OCI-LY7 (cell line): ENCODE measurements at regions not wholly inside any gene's neighbourhood (a gene's known extent, or its start where the extent isn't known, plus 50 kb on each side); places are given as distances from the start of the nearest gene placed in this dataset.
A peak's percentile ranks its signal among the peaks of the same experiment; 100 is the strongest.

ENCODE experiments used
- BruUV-seq: library from RNA; stranded (reverse); fragments of 400-500 nt; replicated peaks from 2 replicates; lab custom pipeline; 2021; lab: Mats Ljungman, UMichigan
- CTCF ChIA-PET: fragments of 300-600 bp; sonication (Branson Sonifier 250); formaldehyde crosslinking; loops from one replicate; lab custom pipeline; 2022; ENCODE audit warnings: antibody characterized with exemption; ENCODE audit not compliant: unreplicated experiment; lab: Charles Lee
- POLR2A ChIA-PET: fragments of 300-600 bp; sonication (Branson Sonifier 250); formaldehyde crosslinking; loops from one replicate; lab custom pipeline; 2022; ENCODE audit warnings: antibody characterized with exemption; lab: Charles Lee
- DNase-seq: peaks from one replicate; pipeline ENCODE4 v3.0.0-alpha.2; 2015; ENCODE audit warnings: low spot score
- H2AFZ ChIP-seq: fragments of 200-600 bp; sonication (generic), shearing (Covaris generic); 2 replicates; pipeline ENCODE4 v1.6.1; 2014; ENCODE audit warnings: mild to moderate bottlenecking, antibody characterized with exemption, low read length, moderate library complexity
- H3K27ac ChIP-seq: fragments of 200-600 bp; sonication (generic); 2 replicates; pipeline ENCODE4 v1.5.1; 2014; ENCODE audit warnings: mixed run types, low read depth, mild to moderate bottlenecking, moderate library complexity, low read length, inconsistent platforms; ENCODE audit not compliant: poor library complexity, severe bottlenecking
- H3K36me3 ChIP-seq: fragments of 200-600 bp; sonication (generic); 2 replicates; pipeline ENCODE4 v1.6.1; 2014; ENCODE audit warnings: mild to moderate bottlenecking, antibody characterized with exemption, low read length, moderate library complexity, mixed read lengths; ENCODE audit not compliant: insufficient read depth
- H3K4me1 ChIP-seq: fragments of 200-600 bp; sonication (generic); 2 replicates; pipeline ENCODE4 v1.5.1; 2014; ENCODE audit warnings: mild to moderate bottlenecking, low read length; ENCODE audit not compliant: insufficient read depth, poor library complexity, severe bottlenecking
- H3K4me2 ChIP-seq: fragments of 200-600 bp; sonication (generic); 2 replicates; pipeline ENCODE4 v1.6.1; 2014; ENCODE audit warnings: mild to moderate bottlenecking, low read length
- H3K4me3 ChIP-seq: fragments of 200-600 bp; sonication (generic); 2 replicates; pipeline ENCODE4 v1.5.1; 2014; ENCODE audit warnings: mild to moderate bottlenecking, low read depth, low read length; ENCODE audit not compliant: poor library complexity, severe bottlenecking
- H3K79me2 ChIP-seq: fragments of 200-600 bp; sonication (generic); 2 replicates; pipeline ENCODE4 v1.6.1; 2016; ENCODE audit warnings: low read depth, mild to moderate bottlenecking, low read length, moderate library complexity, mixed read lengths; ENCODE audit not compliant: insufficient read depth
- H3K9me2 ChIP-seq: fragments of 200-600 bp; sonication (generic); 2 replicates; pipeline ENCODE4 v1.6.1; 2016; ENCODE audit warnings: mild to moderate bottlenecking, low read length, mixed read lengths; ENCODE audit not compliant: insufficient read depth
- H3K9me3 ChIP-seq: fragments of 200-600 bp; sonication (generic); 2 replicates; pipeline ENCODE4 v1.6.1; 2014; ENCODE audit warnings: mild to moderate bottlenecking, mixed run types, low read length, mixed read lengths
- H4K20me1 ChIP-seq: fragments of 200-600 bp; sonication (generic); 2 replicates; pipeline ENCODE4 v1.6.1; 2014; ENCODE audit warnings: mild to moderate bottlenecking, antibody characterized with exemption, low read length, moderate library complexity, mixed read lengths; ENCODE audit not compliant: insufficient read depth
- EZH2phosphoT487 ChIP-seq: fragments of 200-600 bp; sonication (generic); IDR thresholded peaks from 2 replicates; pipeline ENCODE4 v1.6.1; 2018; ENCODE audit warnings: low read depth, borderline replicate concordance, mild to moderate bottlenecking, mixed run types, antibody characterized with exemption, low read length, moderate library complexity, mixed read lengths
- intact Hi-C: fragments of 100-400 bp; cut with micrococcal nuclease; formaldehyde crosslinking; loops from one replicate; pipeline ENCODE4 v1.10.0; 2022; ENCODE audit not compliant: unreplicated experiment
- TF ChIP-seq, protein P1 (sequence below): fragments of 200-600 bp; sonication (generic); conservative IDR thresholded peaks from 2 replicates; pipeline ENCODE4 v1.5.1; 2014; ENCODE audit warnings: mild to moderate bottlenecking, antibody characterized with exemption, low read length, moderate library complexity, mixed read lengths

DNA sequence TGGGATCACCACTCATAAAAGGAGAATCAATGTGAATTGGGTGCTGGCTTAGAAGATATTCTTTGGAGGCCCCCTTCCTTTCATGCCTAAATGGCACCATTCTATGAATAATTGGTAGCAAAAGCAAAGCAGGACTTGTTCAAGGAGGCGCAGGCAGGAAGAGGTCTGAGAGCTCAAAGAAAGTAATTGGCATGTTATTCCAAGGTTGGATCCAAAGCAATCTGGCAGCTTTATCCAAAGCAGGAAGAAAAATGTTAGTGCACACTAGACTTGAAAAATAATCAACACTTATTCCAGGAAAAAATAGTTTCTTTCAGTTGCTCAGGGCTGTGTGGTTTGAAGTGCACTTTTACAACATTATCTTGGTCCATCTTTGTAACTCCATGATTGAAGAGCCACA is 326.4 kb downstream of the NUAK1 start:
- no peak overlapping the region for H3K4me2 ChIP-seq
- ChIA-PET CTCF (no interaction called here), POLR2A (no interaction called here)
- H3K4me3 ChIP-seq, result no peak overlapping the region
- H4K20me1 ChIP-seq, result no peaks in the 10 kb centered on the region
- no peaks in the 10 kb centered on the region for H3K9me2 ChIP-seq
- TF ChIP-seq, protein P1, sequence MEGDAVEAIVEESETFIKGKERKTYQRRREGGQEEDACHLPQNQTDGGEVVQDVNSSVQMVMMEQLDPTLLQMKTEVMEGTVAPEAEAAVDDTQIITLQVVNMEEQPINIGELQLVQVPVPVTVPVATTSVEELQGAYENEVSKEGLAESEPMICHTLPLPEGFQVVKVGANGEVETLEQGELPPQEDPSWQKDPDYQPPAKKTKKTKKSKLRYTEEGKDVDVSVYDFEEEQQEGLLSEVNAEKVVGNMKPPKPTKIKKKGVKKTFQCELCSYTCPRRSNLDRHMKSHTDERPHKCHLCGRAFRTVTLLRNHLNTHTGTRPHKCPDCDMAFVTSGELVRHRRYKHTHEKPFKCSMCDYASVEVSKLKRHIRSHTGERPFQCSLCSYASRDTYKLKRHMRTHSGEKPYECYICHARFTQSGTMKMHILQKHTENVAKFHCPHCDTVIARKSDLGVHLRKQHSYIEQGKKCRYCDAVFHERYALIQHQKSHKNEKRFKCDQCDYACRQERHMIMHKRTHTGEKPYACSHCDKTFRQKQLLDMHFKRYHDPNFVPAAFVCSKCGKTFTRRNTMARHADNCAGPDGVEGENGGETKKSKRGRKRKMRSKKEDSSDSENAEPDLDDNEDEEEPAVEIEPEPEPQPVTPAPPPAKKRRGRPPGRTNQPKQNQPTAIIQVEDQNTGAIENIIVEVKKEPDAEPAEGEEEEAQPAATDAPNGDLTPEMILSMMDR, result no peak
- TF ChIP-seq EZH2phosphoT487, result no peak
- no peaks in the 10 kb centered on the region for H3K9me3 ChIP-seq
- H3K36me3 ChIP-seq, result no peaks in the 10 kb centered on the region
- DNase-seq, result no peak
- H2AFZ ChIP-seq, result no peak overlapping the region
- intact Hi-C loops, result no loop called here
- H3K4me1 ChIP-seq, result no peaks in the 10 kb centered on the region
- BruUV-seq, result no TSS peak
- no peaks in the 10 kb centered on the region for H3K79me2 ChIP-seq
- H3K27ac ChIP-seq, result no peak overlapping the region

DNA sequence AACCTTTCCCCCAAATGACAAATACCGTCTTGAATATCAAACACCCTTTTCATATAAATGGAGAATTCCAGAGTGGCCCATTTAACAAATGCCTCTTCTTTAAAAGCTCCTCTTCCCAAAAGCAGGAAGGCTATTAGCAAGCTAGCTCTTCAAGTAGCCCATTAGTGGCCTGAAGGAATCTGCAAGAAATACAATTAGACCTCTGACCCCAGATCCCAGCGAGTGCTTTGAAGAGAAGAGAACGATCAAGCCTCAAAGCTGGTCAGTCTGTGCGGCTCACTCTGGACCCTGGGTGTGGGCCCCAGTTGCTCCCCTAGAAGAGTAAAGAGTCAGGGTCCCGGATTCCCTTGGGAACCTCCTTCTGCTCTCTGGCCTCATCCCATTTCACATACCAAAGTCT is 325.6 kb downstream of the NUAK1 start:
- intact Hi-C loops, result no loop called here
- CTCF ChIA-PET, result no interaction called here
- BruUV-seq, result no TSS peak
- H2AFZ ChIP-seq, result no peak overlapping the region
- no peaks in the 10 kb centered on the region for H3K36me3 ChIP-seq
- POLR2A ChIA-PET, result interaction anchor here (0.6 kb wide), 1 partner anchor 83 kb away, joined by 3 read pairs; no protein-coding TSS in a partner anchor
- H3K4me3 ChIP-seq, result no peak overlapping the region
- H3K27ac ChIP-seq, result no peak overlapping the region
- H4K20me1 ChIP-seq, result no peaks in the 10 kb centered on the region
- H3K79me2 ChIP-seq, result no peaks in the 10 kb centered on the region
- no peak overlapping the region for H3K4me2 ChIP-seq
- H3K9me2 ChIP-seq, result no peaks in the 10 kb centered on the region
- TF ChIP-seq, protein P1, result no peak
- no peak for TF ChIP-seq EZH2phosphoT487
- H3K9me3 ChIP-seq, result no peaks in the 10 kb centered on the region
- no peaks in the 10 kb centered on the region for H3K4me1 ChIP-seq
- no peak for DNase-seq

- Histone ChIP-seq H3K79me2 (no peaks in the 10 kb centered on the region), H3K4me1 (no peaks in the 10 kb centered on the region), H3K9me2 (no peaks in the 10 kb centered on the region), H2AFZ (no peak overlapping the region), H3K4me3 (no peak overlapping the region), H3K4me2 (no peak overlapping the region), H3K27ac (no peak overlapping the region), H3K9me3 (no peaks in the 10 kb centered on the region), H3K36me3 (no peaks in the 10 kb centered on the region), H4K20me1 (no peaks in the 10 kb centered on the region)
- CTCF ChIA-PET, result no interaction called here
- intact Hi-C loops, result no loop called here
- POLR2A ChIA-PET, result no interaction called here
- DNase-seq, result peak; percentile 30
- TF ChIP-seq, protein P1, result no peak
- TF ChIP-seq EZH2phosphoT487, result no peak
- no TSS peak for BruUV-seq
These were observed 324.5 kb downstream of the NUAK1 start for GRCh38 chr12:105814283-105814682.
